IMR-90 (cell line): ENCODE measurements at regions not wholly inside any gene's neighbourhood (a gene's known extent, or its start where the extent isn't known, plus 50 kb on each side); places are given as distances from the start of the nearest gene placed in this dataset.

Experiments used
- BHLHE40 ChIP-seq: fragments of 150-350 bp; IDR thresholded peaks from 2 replicates; pipeline ENCODE4 v1.6.1; 2016; ENCODE audit warnings: mild to moderate bottlenecking, low read depth, low read length
- CEBPB ChIP-seq: IDR thresholded peaks from 2 replicates; pipeline ENCODE4 v1.6.1; 2012; ENCODE audit warnings: low read depth, low read length, improper control_type of control experiment
- CHD1 ChIP-seq: IDR thresholded peaks from 2 replicates; pipeline ENCODE4 v1.6.1; 2012; ENCODE audit warnings: low read depth, low read length, improper control_type of control experiment
- CTCF ChIP-seq: conservative IDR thresholded peaks from 2 replicates; pipeline ENCODE4 v1.5.1; 2012; ENCODE audit warnings: mild to moderate bottlenecking, low read depth, low read length, improper control_type of control experiment
- FOS ChIP-seq: fragments of 150-350 bp; IDR thresholded peaks from 2 replicates; pipeline ENCODE4 v1.6.1; 2016; ENCODE audit warnings: low read depth, low read length
- MAFK ChIP-seq: IDR thresholded peaks from 2 replicates; pipeline ENCODE4 v1.6.1; 2012; ENCODE audit warnings: low read depth, low read length, improper control_type of control experiment
- MAZ ChIP-seq: IDR thresholded peaks from 2 replicates; pipeline ENCODE4 v1.6.1; 2012; ENCODE audit warnings: low read depth, mild to moderate bottlenecking, low read length, improper control_type of control experiment, moderate library complexity, borderline replicate concordance
- MXI1 ChIP-seq: IDR thresholded peaks from 2 replicates; pipeline ENCODE4 v1.6.1; 2012; ENCODE audit warnings: low read depth, mild to moderate bottlenecking, low read length, moderate library complexity, borderline replicate concordance
- POLR2A ChIP-seq: IDR thresholded peaks from 2 replicates; pipeline ENCODE4 v1.6.1; 2012; ENCODE audit warnings: mild to moderate bottlenecking, low read depth, low read length
- RAD21 ChIP-seq: IDR thresholded peaks from 2 replicates; pipeline ENCODE4 v1.6.1; 2012; ENCODE audit warnings: low read length, improper control_type of control experiment
- RCOR1 ChIP-seq: IDR thresholded peaks from 2 replicates; pipeline ENCODE4 v1.6.1; 2012; ENCODE audit warnings: mild to moderate bottlenecking, low read length, improper control_type of control experiment; ENCODE audit not compliant: insufficient replicate concordance
- RFX5 ChIP-seq: IDR thresholded peaks from 2 replicates; pipeline ENCODE4 v1.8.0; 2012; ENCODE audit warnings: low read depth, mild to moderate bottlenecking, low read length, moderate library complexity
- SMC3 ChIP-seq: fragments of 150-350 bp; IDR thresholded peaks from 2 replicates; pipeline ENCODE4 v1.6.1; 2016; ENCODE audit warnings: low read depth, mild to moderate bottlenecking, antibody characterized with exemption, low read length, moderate library complexity
- USF2 ChIP-seq: fragments of 150-350 bp; IDR thresholded peaks from 2 replicates; pipeline ENCODE4 v1.6.1; 2017; ENCODE audit warnings: mild to moderate bottlenecking, antibody characterized with exemption, low read length, low read depth

- TF ChIP-seq CEBPB (no peak), SMC3 (no peak), CTCF (no peak), POLR2A (no peak), FOS (no peak), CHD1 (no peak), MAZ (no peak), RAD21 (no peak), RFX5 (no peak), BHLHE40 (no peak), USF2 (no peak), MXI1 (no peak), MAFK (no peak), RCOR1 (no peak)
Observed at GRCh38 chr12:89089264-89089663, 263.0 kb downstream of the DUSP6 start.
